Activated CD8-positive, alpha-beta memory T cell treated with anti-CD3 and anti-CD28 coated beads, Interleukin-2, amount 50 U/mL, for 24 hours (primary cell): ENCODE measurements at regions not wholly inside any gene's neighbourhood (a gene's known extent, or its start where the extent isn't known, plus 50 kb on each side); places are given as distances from the start of the nearest gene placed in this dataset.
"Not testable (repeated sequence)": the region's sequence is repeated elsewhere in the genome, so short reads cannot be mapped to it uniquely, and the experiment has no call there.

Source experiments
- DNase-seq: peaks from one replicate; pipeline ENCODE4 v3.0.0-alpha.2; 2020; ENCODE audit errors: extremely low read depth

DNA sequence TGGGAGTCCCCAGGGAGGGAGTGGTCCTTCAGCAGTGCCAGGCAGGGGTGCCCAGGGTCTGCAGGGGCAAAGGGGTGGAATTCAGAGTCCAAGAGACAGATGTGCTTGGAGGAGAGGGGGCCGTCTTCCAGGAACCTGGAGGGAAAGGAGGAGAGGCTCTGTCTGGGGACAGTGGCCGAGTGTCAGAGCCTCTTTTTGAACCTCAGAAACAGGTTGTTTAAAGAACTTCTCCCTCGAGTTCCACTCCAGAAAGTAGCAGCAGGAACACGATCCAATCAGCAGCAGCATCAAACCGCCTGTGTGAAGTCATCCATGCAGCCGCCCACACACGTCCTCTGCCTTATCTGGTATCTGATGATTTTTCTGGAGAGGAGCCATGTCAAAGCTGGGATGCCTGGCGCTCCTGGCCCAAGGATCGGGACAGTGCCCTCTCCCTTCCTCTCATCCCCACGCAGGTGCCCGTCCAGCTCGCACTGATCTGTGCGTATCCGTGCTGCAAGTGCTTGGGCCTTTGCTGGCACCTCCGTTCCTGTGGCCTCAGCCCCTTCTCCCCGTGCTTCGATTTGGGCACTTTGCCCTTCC, 205.1 kb downstream of the NDUFA10 start:
- no peak for DNase-seq

DNA sequence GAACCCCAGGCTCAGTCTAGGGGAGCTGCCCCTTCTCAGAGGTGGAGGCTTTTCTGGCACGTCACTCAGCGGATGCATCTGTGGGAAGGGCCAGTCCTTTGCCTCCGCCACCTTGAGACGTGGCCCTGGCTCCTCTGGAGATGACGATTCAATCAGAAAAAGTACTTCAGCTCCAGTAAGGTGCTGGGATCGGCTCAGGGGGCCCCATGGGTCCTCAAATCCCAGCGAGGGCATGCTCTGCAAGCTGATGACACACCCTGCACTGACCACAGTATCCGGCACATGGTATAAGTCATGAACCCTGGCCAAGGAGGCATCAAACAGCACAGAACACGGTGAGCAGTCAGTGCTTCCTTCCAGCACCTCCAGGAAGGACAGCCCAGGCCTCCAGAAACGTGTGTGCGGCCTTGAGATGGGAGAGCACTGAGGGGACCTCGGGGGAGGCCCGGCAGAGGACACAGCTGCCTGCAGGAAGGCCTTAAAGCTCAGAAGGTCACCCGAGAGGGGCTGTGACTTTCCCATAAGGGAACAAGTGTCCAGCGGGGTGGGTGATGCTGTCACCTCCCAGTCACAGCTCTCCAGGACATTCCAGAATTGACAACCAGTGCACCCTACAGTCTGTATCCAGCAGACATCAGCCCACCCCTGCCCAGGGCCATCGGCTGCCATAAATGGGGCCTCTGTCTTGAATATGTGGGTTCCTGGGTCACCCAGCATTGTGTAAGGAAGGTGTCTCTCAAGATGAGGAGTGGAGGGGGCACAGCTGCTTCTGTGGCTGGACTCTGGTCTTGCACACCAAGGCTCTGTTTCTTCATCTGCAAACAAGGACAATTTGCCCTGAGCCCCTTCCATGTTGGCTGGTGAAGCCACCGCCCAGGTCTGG, 205.8 kb downstream of the NDUFA10 start:
- no peak for DNase-seq

- DNase-seq = no peak
Measured at GRCh38 chr2:239818531-239819011, 206.6 kb downstream of the NDUFA10 start.

DNA sequence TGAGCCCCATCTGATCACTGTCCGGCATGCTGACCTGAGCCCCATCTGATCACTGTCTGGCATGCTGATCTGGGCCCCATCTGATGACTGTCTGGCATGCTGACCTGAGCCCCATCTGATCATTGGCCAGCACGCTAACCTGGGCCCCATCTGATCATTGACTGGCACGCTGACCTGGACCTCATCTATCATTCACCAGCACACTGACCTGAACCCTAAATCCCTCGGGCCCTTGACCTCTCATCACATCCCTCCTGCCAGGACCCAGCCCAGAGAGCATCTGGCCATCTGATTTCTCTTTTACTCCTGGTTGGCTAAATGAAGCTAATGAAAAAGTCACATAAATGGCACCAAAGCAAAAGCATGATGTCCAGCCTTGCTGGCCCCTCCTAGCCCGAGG, 207.1 kb downstream of the NDUFA10 start:
- no peak for DNase-seq

GRCh38 chr2:239817468-239818031, 207.6 kb downstream of the NDUFA10 start:
- not testable (repeated sequence) for DNase-seq

- DNase-seq = no peak
Measured at GRCh38 chr2:239816576-239817467, 208.3 kb downstream of the NDUFA10 start.

DNA sequence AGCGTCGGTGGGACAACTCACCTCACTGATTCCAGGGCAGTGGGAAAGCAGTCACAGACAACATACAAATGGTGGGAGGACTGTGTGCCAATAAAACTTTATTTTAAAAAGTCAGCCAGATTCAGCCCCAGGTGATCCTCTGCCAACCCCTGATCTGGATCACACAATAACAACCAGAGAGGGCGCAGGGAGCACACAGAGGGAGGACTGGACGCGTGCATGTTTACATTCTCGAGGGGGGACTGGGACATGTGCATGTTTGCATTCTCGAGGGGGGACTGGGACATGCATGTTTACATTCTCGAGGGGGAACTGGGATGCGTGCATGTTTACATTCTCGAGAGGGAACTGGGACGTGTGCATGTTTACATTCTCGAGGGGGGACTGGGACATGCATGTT, 209.5 kb downstream of the NDUFA10 start:
- DNase-seq = no peak

DNA sequence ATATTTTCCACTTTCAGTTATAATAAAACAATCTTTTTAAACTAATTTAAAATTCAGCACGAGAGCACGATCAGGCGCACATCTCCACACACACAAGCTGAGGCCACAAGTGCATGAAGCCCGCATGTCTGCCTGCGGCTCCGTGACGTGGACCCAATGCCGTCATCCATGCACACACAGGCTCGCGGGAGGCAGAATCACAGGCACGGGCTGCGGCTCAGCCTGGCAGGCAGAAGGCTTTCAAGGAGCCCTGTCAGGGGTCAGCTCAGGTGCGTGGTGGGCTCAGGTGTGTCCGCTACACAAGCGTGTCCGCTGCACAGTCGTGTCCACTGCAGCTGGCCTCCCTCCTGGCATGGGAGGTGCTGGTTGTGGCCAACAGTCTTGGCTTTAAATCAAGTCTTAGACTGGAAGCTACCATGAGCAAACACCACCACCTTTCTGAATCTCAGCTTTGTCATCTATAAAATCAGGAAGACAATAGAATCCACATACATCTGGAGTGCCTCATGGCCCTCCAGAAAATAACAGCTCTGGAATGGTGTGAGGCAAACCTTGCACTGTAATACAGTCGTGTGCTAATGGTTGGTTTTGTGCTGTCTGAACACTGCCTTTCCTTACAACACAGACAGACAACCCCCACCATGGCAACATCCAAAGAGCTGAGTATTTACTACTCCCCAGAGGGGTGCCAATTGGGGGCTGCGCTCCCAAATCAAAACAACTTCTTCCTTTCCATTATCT, 210.1 kb downstream of the NDUFA10 start:
- DNase-seq = no peak

GRCh38 chr2:239814116-239814860, 210.9 kb downstream of the NDUFA10 start:
- no peak for DNase-seq

- DNase-seq = no peak
Measured at GRCh38 chr2:239813261-239814115, 211.7 kb downstream of the NDUFA10 start.

GRCh38 chr2:239811806-239812560, 213.2 kb downstream of the NDUFA10 start:
- DNase-seq = no peak

DNA sequence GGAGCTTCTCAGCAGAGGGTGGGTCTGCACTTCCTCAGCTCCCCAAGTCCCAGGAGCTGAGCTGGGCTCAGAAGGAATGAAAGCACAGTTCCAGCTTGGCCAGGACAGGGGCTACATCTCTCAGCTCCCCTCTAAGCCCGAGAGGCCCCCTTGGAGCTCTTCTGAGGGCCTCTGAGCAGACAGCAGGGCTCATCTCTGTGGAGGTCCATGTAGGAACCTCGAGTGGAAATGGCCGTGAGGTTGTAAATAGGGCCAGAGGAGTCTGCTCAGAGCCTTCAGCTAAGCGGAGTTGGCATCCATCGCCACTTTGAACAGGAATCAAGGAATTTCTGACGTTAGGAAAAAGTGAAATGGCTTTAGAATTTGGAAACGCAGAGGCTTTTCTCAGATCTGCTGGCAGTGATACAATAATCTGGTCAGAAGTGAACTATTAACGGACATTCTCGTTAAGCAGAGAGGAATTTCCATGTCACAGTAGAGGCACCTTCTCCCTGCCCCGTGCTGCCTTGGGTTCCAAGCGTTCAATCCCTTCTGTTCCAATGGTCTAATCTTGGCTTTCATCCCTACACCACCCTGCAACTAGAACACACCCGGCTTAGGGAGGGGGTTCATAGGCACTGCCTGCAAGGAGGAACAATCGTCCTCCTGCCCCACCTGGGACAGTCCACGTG, 213.9 kb downstream of the NDUFA10 start:
- no peak for DNase-seq

- DNase-seq = no peak
Measured at GRCh38 chr2:239809391-239809790, 215.8 kb downstream of the NDUFA10 start.

DNA sequence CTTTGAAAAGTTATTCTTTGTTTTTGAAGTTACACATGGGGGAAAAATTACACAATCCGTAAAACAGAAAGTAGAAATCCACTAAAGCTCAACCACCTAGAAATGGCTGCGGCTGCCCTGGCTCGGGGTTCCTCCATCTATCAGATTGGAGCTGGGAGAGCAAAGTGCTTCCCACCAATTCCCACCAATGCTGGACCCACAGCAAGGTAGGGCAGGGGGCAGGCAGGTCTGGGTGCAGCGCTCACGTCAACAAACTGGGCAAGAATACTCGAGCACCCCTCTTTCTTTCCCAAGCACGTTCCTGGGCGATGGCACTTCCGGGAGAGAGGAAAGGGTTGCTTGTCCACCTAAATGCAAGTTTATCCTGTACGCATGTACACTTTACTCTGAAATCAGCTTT, 217.6 kb downstream of the NDUFA10 start:
- no peak for DNase-seq

GRCh38 chr2:239806758-239807434, 218.2 kb downstream of the NDUFA10 start:
- no peak for DNase-seq

DNA sequence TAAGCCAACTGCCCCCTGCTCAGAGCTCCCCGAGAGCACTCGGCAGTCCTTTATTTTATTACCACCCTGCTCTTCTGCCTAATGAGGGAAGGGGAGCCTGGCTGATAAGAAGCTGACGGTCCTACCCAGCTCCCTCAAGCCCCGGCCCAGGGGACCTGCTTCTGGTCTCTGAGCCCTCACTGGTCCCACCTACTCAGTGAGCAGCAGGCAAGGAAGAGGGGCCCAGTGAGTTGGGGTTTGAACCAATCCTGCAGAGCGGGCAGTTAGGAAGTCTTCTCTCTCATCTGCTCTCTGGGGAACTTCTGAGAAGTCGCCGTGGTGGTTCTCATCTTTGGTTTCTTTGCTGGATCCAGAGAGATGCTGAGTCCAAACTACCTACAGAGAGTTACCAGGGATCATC, 218.9 kb downstream of the NDUFA10 start:
- DNase-seq = no peak

GRCh38 chr2:239805414-239805813, 219.7 kb downstream of the NDUFA10 start:
- DNase-seq = no peak

- DNase-seq = no peak
Measured at GRCh38 chr2:239805043-239805329, 220.2 kb downstream of the NDUFA10 start.
